ENCODE measurements at regions not wholly inside any gene's neighbourhood (a gene's known extent, or its start where the extent isn't known, plus 50 kb on each side); places are given as distances from the start of the nearest gene placed in this dataset.
"Not testable (repeated sequence)": the region's sequence is repeated elsewhere in the genome, so short reads cannot be mapped to it uniquely, and the experiment has no call there.

DNA sequence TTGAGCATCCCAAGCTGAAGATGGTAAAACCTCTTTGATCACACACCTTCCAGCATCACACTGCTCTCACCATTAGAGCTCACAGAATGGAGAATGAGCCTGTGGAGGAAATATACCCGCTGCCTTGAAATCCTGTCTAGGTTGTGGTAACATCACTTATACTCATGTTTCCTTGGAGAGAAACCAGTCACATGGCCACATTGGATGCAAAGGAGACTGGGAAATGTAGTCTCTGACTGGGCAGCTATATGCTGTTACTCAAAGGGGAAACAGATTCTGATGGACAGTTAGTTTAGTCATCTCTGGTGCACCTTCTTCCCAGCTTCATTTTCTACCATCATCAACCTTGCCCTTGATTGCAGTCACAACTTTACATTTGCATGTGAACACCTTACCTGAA is 286.3 kb downstream of the ANKRD50 start:
- DNase-seq (ENCODE audit: low spot score) = no peak

DNA sequence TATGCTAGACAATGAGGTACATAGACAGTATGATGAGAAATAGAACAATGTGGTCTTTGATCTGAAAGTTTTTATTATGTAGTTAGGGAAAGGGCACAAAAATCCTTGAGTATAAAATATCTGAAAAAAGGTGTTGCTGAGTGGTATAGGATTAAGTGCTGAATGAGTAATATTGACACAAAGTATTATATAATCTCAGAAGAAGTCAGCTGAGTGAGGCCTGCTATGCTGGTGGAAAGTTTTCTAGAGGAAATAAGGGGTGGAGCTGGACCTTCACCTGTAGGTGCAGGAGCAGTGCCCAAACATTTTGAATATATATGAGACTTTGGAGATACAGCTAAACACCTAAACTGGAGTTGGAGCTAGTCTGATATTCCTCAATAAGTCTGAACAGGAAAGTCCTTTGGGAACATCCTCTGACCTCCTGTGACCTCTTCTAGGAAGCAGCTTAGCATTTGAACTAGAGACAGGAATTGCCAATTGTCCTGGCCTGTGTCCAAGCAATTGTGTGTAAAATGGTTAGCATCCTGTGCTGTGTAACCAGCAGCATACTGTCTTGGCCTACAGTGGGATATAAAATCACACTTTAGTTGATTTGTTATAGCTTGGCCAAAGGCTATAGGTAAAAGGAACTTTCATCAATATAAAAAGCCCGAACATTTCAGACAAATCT is 285.3 kb downstream of the ANKRD50 start:
- DNase-seq (ENCODE audit: low spot score) = no peak

DNA sequence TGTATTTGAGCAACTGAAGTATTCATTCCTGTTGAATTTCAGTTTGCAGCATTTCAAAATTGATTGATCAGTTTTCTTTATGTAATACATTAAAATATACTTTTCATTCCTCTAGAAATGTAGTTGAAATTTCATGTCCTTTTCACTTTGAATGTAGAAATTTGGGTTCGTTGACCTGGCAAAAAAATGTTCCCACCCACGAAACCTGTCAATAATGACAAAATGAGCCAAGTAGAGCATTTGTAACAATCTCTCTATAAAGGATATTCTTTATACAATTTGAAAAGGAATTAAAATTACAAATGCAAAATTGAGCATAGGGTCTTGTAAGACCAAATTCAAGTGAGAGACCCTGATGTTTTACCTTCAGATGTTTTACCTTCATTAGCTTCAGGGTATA is 283.9 kb downstream of the ANKRD50 start:
- no peak for DNase-seq (ENCODE audit: low spot score)

DNA sequence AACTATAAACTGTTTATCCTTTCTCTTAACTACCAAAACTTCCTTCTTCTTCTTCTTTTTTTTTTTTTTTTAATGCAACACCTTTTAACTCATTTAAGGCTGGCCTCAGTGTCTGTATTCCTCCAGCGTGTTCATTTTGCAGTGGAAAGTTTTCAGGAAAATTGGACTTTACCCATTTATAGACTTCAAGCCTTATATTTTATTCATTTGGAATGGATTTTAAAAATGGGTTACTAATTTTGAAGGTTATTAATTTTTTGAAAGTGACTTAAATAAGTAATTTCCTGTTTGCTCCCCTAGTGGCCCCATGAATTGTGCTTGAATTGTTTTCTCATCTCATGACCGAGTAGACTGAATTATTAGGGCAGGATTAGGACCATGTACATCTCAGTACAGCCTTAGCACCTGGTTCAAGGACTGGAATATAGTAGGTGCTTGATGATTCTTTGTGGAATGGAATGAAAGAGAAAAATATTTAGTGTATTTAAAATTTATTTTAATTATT is 282.7 kb downstream of the ANKRD50 start:
- DNase-seq (ENCODE audit: low spot score) = no peak

DNA sequence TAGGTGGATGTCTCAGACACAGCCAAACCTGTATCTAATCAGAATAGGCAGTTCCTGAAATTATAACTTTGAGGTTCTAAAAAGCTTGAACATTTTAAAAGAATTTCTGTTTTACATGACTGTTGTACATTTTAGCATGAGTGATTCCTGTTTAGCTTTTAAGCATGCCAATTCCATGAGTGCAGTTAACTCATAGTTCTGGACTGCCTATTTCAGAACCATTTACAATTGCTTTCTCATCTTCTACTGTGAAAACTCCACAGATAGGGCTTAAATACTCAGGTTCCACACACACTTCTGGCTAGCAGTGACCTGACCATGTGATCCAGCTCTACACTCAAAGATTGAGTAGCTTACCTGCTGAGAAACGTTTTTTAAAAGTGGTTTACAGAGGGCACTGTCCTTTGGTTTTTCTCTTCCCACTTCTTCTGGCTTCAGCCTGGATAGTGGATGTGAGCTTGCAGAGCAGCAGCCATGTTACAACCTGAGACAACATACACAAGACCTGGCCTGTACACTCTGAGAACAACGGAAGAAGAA is 280.8 kb downstream of the ANKRD50 start:
- no peak for DNase-seq (ENCODE audit: low spot score)

DNA sequence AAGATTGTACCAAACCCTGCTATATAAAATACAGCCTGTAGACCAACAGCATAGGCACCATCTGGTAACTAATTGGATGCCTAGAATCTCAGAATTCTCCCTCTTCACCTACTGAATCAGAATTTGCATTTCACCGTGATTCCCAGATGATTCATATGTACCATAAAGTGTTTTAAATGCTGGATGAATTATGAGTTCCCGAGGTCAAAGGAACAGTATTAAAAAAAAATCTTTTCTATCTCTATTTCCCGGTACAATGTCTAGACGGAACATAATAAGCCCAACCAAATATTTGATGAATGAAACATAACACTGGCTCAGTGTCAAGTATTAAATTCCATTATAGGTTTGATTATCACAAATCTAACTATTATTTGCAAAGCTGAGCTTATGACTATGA is 280.0 kb downstream of the ANKRD50 start:
- DNase-seq (ENCODE audit: low spot score) = no peak

DNA sequence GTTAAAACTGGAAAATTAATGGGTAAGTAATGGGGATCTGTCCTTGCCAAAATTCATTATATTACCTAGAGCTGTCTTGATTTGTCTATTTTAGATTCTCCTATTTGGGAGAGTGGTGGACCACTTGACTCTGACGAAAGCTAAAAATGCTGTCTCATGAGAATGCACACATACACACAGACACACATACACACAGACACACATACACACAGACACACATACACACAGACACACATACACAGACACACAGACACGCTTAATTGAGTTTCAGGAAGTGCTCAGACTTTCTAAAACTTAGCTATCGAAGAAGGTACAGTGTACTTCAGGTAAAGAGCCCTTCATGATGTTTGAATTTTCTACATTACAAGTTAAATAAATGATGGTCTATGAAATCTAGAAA is 279.5 kb downstream of the ANKRD50 start:
- no peak for DNase-seq (ENCODE audit: low spot score)

DNA sequence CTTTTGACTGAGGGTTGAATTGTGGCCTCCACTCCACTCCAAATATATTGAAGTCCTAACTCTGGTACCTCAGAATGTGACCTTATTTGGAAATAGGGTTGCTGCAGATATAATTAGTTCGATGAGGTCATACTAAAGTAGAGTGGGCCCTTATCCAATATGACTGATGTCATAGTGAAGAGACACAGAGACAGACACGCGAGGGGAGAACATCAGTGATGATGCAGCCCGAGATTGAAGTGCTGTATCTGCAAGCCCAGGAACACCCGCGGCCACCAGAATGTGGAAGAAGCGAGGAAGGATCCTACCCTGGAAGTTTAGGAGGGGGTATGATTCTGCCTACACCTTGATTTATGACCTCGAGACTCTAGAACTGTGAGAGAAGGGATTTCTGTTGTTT is 279.0 kb downstream of the ANKRD50 start:
- no peak for DNase-seq (ENCODE audit: low spot score)

DNA sequence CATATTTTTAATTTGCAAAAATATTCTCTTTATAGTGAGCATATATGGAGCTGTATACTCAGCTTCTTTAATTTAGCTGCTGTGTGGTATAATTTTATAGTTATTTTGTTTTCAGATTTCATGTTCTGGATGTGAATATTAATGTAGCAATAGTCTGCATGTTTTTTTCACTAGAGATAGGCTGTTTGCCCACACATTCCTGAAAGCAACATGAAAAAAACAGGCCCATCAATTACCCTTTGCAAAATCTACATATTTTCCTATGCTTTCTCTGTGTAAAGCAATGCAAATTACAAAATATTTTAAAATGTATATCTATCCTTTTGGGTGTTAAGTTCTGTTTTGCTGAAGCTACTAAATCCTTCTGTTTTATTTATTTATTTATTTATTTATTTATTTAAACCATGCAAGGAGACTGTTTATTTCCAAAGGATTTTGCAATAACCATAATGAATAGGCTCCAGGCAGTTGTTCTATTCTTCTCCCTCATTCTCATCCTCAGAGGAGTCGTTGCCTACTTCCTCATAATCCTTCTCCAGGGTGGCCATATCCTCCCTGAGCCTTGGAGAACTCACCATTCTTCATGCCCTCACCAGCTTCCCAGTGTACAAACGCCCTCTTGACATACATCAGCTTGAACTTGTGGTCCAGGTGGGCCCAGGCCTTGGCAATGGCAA is 277.1 kb downstream of the ANKRD50 start:
- no peak for DNase-seq (ENCODE audit: low spot score)

DNA sequence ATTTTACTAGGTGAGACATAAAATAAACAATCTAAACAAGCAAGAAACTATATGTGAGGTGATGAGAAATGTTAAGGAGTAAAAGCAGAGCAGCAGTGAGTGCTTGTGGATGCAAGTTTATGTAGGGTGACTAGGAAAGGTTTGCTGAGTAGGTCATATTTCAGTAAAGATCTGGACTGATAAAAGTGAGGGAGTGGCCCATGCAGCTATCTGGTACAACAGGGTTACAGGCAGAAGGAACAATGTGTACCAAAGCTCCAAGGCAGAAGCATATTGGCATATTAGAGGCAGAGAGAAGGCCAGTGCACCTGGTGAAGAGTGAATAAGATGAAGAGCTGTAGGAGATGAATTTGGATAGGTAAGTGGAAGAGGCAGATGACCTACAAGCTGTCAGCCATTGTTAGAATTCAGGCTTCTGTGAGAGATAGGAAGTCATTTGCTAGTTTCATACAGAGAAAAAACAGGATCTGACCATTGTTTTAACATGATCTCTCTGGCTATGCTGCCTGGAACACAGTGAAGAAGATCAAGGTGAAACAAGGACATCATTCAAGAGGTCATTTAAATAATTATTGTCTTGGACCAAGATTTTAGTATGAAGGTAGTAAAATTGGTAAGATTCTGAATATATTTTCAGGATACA is 274.6 kb downstream of the ANKRD50 start:
- no peak for DNase-seq (ENCODE audit: low spot score)

DNA sequence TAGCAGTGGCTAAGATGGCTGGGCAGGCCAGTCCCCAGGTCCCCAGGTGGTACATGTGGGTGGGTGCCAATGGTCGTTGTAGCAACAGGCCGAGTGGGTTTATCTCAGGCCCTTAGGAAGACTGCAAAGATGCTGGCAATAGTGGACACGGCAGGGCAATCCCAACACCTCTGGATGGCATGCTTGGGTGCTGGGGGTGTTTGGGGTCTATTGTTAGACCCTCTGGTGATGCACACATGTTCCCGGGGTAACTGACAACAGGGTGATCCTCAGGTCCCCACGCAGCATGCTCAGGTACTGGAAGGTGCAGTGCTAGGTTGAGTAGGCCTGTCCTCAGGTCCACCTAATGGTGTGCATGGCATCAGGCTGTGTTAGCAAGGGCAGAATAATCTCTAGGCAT is 267.5 kb downstream of the ANKRD50 start:
- DNase-seq (ENCODE audit: low spot score) = no peak

DNA sequence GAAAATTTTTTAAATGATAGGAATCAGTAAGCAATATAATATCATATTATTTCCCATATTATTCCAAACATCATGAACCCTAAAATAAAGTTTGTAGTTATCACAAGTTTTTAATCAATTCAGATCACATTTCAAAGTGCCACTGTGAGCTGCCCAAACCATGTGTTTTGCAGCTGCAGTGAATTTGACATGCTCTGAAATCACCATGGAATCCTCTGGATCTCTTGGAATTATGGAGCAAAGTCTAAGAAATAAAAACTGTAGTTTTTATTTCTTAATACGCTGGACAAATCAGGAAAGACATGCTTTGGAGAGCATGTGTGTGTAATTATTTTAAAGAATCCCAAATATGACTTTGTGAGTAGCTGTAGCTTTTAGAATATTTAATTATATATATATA is 262.7 kb downstream of the ANKRD50 start:
- no peak for DNase-seq (ENCODE audit: low spot score)

DNA sequence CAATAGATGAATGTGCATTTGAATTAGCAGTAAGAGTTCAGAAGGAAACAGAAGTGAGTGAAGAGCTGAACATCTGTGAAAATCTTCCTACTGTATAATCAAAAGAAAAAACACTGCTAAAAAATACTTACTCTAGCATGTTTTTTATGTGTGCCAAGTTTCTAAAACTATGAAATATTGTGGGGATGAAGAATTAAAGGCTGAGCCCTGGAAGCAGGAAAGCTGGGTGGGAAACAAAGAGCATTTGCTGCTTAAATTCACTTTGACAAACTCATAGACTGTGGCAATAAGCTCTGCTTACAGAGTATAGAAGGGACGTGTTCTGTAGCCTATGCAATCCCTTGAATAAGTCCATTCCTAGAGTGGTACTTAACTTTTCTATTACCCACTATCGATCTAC is 261.7 kb downstream of the ANKRD50 start:
- DNase-seq (ENCODE audit: low spot score) = no peak

DNA sequence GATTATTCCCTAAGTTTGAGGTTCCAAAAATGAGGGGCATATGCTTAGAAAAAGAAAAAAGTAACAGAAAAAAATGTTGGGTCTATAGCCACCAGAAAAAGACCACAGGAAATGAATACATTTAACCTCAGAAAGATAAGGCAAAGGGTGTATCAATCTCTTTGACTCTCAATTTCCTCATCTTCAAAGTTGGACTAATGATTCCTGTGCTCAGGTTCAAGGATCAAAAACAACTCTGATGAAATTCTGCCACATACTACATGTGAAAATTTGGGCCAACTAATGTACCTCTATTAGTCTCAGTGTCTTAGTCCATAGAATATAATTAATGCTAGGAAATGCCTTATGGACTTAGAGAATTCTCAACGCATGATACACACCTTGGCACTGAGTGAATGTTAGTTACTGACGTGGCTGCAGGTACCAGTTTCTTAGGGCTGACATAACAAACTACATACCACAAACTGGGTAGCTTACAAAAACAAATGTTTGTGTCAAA is 257.7 kb downstream of the ANKRD50 start:
- DNase-seq (ENCODE audit: low spot score) = no peak

DNA sequence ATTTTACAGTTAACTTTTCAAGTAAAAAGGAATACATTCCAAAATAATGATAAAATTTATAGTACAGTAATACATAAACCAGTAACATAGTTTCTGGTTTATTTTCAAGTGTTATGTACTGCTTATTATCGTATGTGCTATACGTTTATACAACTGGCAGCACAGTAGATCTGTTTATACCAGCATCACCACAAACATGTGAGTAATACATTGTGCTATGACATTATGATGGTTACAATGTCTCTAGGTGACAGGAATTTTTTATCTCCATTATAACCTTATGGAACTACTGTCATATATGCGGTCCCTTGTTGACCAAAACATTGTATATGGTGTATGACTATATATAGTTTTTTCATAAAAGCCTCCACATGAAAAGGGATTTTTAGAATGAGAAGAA is 256.9 kb downstream of the ANKRD50 start:
- DNase-seq (ENCODE audit: low spot score) = no peak

DNA sequence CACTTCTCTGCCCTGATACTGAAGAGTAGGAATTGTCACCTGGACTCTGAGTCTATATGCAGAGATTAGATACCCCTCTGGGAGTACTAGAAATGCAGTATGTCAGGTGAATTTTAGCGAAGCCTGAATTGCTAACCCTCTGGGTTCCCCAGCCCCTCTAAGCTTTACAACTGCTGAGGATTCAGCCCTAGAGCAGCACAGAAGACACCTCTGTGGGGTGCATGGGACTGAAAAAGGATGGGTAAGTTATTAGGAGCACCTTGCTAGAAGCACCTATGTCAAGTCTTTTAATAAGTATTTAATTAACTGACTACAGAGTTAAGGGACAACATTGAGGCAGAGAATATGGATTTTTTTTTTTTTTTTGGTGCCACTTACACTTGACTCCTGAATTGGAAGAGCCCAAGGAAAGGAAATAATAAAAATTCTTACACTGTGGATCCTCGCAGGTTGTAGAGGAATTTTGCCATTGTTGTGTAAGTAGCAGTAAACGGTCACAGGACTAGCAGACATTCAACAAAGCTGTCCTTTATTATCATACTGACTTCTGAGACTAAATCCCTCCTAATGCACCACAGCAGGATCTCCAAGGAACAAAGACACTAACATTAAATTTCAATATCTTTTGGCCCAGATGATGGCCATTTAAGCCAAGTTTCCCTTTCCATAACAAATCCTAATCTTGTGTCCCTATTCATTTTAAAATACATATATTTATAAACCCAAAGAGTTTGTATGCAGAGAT is 253.2 kb downstream of the ANKRD50 start:
- no peak for DNase-seq (ENCODE audit: low spot score)

DNA sequence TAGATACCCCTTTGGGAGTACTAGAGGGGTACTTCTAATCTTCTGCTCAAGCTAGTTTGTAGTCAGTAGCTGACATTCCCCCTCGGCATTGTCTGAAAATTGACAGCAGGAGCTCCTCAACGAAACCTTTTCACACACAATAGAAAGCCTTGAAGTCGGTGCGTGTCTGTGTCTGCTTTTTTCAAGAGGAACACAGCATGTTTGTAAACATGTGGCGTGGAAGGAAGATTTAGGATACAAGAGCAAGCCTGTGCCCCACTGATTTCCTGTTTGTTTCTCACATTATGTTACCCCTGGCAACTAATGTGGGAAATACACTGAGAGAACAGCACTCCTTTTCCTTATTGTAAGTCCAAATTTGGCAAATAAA is 252.6 kb downstream of the ANKRD50 start:
- DNase-seq (ENCODE audit: low spot score) = no peak

DNA sequence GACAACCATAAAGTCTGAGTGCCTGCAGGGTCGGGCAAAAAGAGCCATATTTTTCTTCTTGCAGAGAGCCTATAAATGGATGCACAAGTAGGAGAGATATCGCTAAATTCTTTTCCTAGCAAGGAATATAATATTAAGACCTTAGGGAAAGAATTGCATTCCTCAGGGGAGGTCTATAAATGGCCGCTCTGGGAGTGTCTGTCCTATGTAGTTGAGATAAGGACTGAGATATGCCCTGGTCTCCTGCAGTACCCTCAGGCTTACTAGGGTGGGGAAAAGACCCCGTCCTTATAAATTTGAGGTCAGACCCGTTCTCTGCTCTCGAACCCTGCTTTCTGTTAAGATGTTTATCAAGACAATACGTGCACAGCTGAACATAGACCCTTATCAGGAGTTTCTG is 250.9 kb downstream of the ANKRD50 start:
- DNase-seq (ENCODE audit: low spot score) = not testable (repeated sequence)

DNA sequence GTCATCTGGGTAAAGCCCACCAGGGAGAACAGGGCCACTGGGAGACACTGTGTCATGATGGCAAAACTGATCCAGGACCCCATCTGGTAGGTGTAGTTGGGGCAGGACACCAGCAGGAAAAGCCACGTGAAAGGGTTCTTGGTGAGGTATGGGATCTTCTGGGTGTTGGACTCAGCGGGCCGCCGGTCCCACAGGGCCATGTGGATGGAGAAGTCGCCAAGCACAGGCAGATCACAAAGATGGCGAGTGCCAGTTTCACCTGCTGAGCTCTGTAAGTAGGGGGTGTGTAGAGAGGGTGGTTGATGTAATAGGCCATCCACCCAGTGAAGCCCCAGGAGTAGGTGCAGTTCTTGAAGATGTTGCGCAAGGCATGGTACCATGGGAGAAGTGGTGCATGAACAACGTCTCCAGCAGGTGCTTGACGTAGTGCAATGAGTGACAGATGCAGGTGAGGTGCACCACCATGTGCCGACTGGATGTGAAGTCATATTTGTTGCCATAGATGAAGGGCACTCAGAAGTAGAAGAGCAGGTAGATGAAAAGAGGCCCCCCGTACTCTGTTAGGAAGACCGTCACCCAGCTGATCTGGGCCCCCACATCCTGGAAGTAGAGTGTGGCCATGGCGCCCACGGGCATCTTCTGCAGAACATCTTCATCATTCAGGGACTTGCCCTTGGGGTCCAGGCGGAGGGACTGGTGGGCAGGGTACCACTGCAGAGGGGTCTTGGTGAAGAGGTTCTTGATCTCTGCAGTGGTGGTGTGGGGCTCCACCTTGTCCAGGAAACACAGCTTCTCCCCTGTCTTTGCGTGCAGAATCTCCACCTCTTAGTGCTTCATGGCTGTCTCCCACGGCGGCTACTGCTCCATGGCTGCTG is 249.3 kb downstream of the ANKRD50 start:
- DNase-seq (ENCODE audit: low spot score) = no peak

DNA sequence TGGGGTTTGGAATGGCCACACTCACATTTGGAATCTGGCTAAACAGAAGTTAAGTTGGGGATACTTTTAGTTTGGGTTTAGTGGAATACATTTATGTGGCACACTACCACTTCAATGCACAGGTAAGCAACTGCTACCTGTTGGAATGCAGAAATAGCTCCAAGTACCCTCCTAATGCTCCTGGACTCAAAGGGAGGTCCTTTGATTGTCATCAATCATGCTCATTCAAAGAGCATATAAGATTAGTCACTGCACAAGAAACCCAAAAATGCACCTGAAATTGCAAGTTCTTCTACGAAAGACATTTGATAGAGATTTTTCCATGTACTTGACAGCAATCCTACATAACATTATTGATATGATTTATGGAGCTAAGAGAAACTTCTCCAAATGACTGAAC is 247.7 kb downstream of the ANKRD50 start:
- DNase-seq (ENCODE audit: low spot score) = no peak

DNA sequence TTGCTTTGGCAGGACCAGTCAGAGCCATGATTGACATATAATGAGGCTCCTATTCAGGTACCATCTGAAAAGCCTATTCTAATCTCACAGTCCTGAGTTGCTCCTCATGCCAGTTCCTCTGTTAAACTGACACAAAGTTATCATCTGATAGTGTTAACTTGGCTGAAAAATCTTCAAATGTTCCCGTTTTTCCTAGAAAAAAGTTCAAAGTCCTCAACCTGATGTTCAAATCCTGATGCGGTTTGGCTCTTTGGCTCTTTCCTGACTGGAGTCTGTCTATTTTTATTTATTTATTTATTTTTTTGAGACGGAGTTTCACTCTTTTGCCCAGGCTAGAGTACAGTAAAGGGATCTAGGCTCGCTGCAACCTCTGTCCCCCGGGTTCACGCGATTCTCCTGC is 244.2 kb downstream of the ANKRD50 start:
- DNase-seq (ENCODE audit: low spot score) = no peak

Data from AG08396 (cell line).